IMR-90 (cell line): ENCODE measurements at regions not wholly inside any gene's neighbourhood (a gene's known extent, or its start where the extent isn't known, plus 50 kb on each side); places are given as distances from the start of the nearest gene placed in this dataset.

Source experiments
- ATAC-seq: fragments of 200-7000 bp; cut with Tn5 transposase; 2 replicates; pipeline ENCODE4 v1.9.1; 2020; ENCODE audit warnings: low read depth, mild to moderate bottlenecking, moderate library complexity
- BruUV-seq: library from RNA; stranded (reverse); fragments of 400-500 nt; replicated peaks from 2 replicates; lab custom pipeline; 2021; lab: Mats Ljungman, UMichigan
- CTCF ChIA-PET: fragments of 300-600 bp; formaldehyde crosslinking; extraction: SDS; loops from one replicate; lab custom pipeline; 2021; ENCODE audit warnings: antibody characterized with exemption; lab: Yijun Ruan, JAX
- POLR2A ChIA-PET: fragments of 300-600 bp; sonication (Branson Sonifier 250); formaldehyde crosslinking; loops from one replicate; lab custom pipeline; 2022; ENCODE audit warnings: antibody characterized with exemption; ENCODE audit not compliant: unreplicated experiment; lab: Charles Lee
- DNase-seq: peaks from one replicate; pipeline ENCODE4 v3.0.0; 2013
- H2AFZ ChIP-seq: replicated peaks from 2 replicates; pipeline ENCODE3; 2013; ENCODE audit warnings: low read length, mild to moderate bottlenecking; ENCODE audit not compliant: poor library complexity
- H2AK5ac ChIP-seq: 2 replicates; pipeline ENCODE4 v1.6.1; 2013; ENCODE audit warnings: low read depth, low read length, inconsistent platforms
- H2AK9ac ChIP-seq: replicated peaks from 2 replicates; pipeline ENCODE3; 2013; ENCODE audit warnings: mild to moderate bottlenecking, low read depth, low read length, moderate library complexity; ENCODE audit not compliant: poor library complexity
- H2BK120ac ChIP-seq: 2 replicates; pipeline ENCODE4 v1.6.1; 2013; ENCODE audit warnings: low read depth, low read length, inconsistent platforms
- H2BK15ac ChIP-seq: 3 replicates; pipeline ENCODE4 v1.6.1; 2013; ENCODE audit warnings: low read depth, low read length, inconsistent platforms
- H2BK20ac ChIP-seq: 2 replicates; pipeline ENCODE4 v1.6.1; 2013; ENCODE audit warnings: low read depth, mild to moderate bottlenecking, inconsistent platforms, low read length, moderate library complexity
- H2BK5ac ChIP-seq: 2 replicates; pipeline ENCODE4 v1.6.1; 2013; ENCODE audit warnings: mild to moderate bottlenecking, low read depth, low read length, inconsistent platforms; ENCODE audit not compliant: poor library complexity, severe bottlenecking
- H3K14ac ChIP-seq: replicated peaks from 2 replicates; pipeline ENCODE4 v1.6.1; 2013; ENCODE audit warnings: low read depth, low read length, inconsistent platforms
- H3K18ac ChIP-seq: 2 replicates; pipeline ENCODE4 v1.6.1; 2013; ENCODE audit warnings: low read depth, low read length, control low read depth
- H3K23ac ChIP-seq: 2 replicates; pipeline ENCODE4 v1.6.1; 2013; ENCODE audit warnings: low read depth, low read length, inconsistent platforms
- H3K27ac ChIP-seq: 2 replicates; pipeline ENCODE4 v1.5.1; 2013; ENCODE audit warnings: mild to moderate bottlenecking, control low read depth, low read length; ENCODE audit not compliant: insufficient read depth
- H3K27me3 ChIP-seq: 2 replicates; pipeline ENCODE4 v1.6.1; 2013; ENCODE audit warnings: low read length; ENCODE audit not compliant: control insufficient read depth, insufficient read depth
- H3K36me3 ChIP-seq: 2 replicates; pipeline ENCODE4 v1.6.1; 2013; ENCODE audit warnings: low read length, mixed read lengths; ENCODE audit not compliant: control insufficient read depth, insufficient read depth
- H3K4ac ChIP-seq: 2 replicates; pipeline ENCODE4 v1.6.1; 2013; ENCODE audit warnings: low read depth, low read length, inconsistent platforms
- H3K4me1 ChIP-seq: 2 replicates; pipeline ENCODE4 v1.6.1; 2013; ENCODE audit warnings: low read length, mixed read lengths; ENCODE audit not compliant: control insufficient read depth, insufficient read depth
- H3K4me2 ChIP-seq: 2 replicates; pipeline ENCODE4 v1.6.1; 2013; ENCODE audit warnings: low read depth, mild to moderate bottlenecking, control low read depth, low read length, moderate library complexity
- H3K4me3 ChIP-seq: 2 replicates; pipeline ENCODE4 v1.5.1; 2013; ENCODE audit warnings: low read depth, mild to moderate bottlenecking, control low read depth, low read length, moderate library complexity; ENCODE audit not compliant: insufficient read depth
- H3K56ac ChIP-seq: 2 replicates; pipeline ENCODE4 v1.6.1; 2013; ENCODE audit warnings: low read length, inconsistent platforms; ENCODE audit not compliant: insufficient read depth; ENCODE audit errors: extremely low read depth
- H3K79me1 ChIP-seq, 2 experiments: 2 replicates each; pipeline ENCODE4 v1.6.1; 2013; ENCODE audit warnings: low read length in 2 of 2, inconsistent platforms in 1 of 2, low read depth in 1 of 2
- H3K9ac ChIP-seq: 2 replicates; pipeline ENCODE4 v1.6.1; 2013; ENCODE audit warnings: low read depth, low read length, control low read depth
- H3K9me1 ChIP-seq: 2 replicates; pipeline ENCODE4 v1.6.1; 2013; ENCODE audit warnings: low read length, inconsistent platforms; ENCODE audit not compliant: insufficient read depth
- H3K9me3 ChIP-seq: 2 replicates; pipeline ENCODE4 v1.6.1; 2013; ENCODE audit warnings: low read length; ENCODE audit not compliant: control insufficient read depth, insufficient read depth
- H4K20me1 ChIP-seq: 2 replicates; pipeline ENCODE4 v1.6.1; 2013; ENCODE audit warnings: low read length, inconsistent platforms; ENCODE audit not compliant: insufficient read depth
- H4K5ac ChIP-seq: 2 replicates; pipeline ENCODE4 v1.6.1; 2013; ENCODE audit warnings: mild to moderate bottlenecking, low read depth, low read length, control low read depth
- H4K8ac ChIP-seq, 2 experiments: 2 replicates each; pipeline ENCODE4 v1.6.1; 2013; ENCODE audit warnings: low read depth in 2 of 2, low read length in 2 of 2, control low read depth in 1 of 2, inconsistent platforms in 1 of 2
- H4K91ac ChIP-seq: 2 replicates; pipeline ENCODE4 v1.6.1; 2013; ENCODE audit warnings: low read depth, low read length, inconsistent platforms; ENCODE audit not compliant: insufficient read depth
- BHLHE40 ChIP-seq: fragments of 150-350 bp; IDR thresholded peaks from 2 replicates; pipeline ENCODE4 v1.6.1; 2016; ENCODE audit warnings: mild to moderate bottlenecking, low read depth, low read length
- CEBPB ChIP-seq: IDR thresholded peaks from 2 replicates; pipeline ENCODE4 v1.6.1; 2012; ENCODE audit warnings: low read depth, low read length, improper control_type of control experiment
- CHD1 ChIP-seq: IDR thresholded peaks from 2 replicates; pipeline ENCODE4 v1.6.1; 2012; ENCODE audit warnings: low read depth, low read length, improper control_type of control experiment
- CTCF ChIP-seq: conservative IDR thresholded peaks from 2 replicates; pipeline ENCODE4 v1.5.1; 2012; ENCODE audit warnings: mild to moderate bottlenecking, low read depth, low read length, improper control_type of control experiment
- ELK1 ChIP-seq: fragments of 150-350 bp; IDR thresholded peaks from 2 replicates; pipeline ENCODE4 v1.6.1; 2016; ENCODE audit warnings: low read depth, mild to moderate bottlenecking, low read length, moderate library complexity, borderline replicate concordance
- FOS ChIP-seq: fragments of 150-350 bp; IDR thresholded peaks from 2 replicates; pipeline ENCODE4 v1.6.1; 2016; ENCODE audit warnings: low read depth, low read length
- MAFK ChIP-seq: IDR thresholded peaks from 2 replicates; pipeline ENCODE4 v1.6.1; 2012; ENCODE audit warnings: low read depth, low read length, improper control_type of control experiment
- MAZ ChIP-seq: IDR thresholded peaks from 2 replicates; pipeline ENCODE4 v1.6.1; 2012; ENCODE audit warnings: low read depth, mild to moderate bottlenecking, low read length, improper control_type of control experiment, moderate library complexity, borderline replicate concordance
- MXI1 ChIP-seq: IDR thresholded peaks from 2 replicates; pipeline ENCODE4 v1.6.1; 2012; ENCODE audit warnings: low read depth, mild to moderate bottlenecking, low read length, moderate library complexity, borderline replicate concordance
- NFE2L2 ChIP-seq: fragments of 150-350 bp; IDR thresholded peaks from 2 replicates; pipeline ENCODE4 v1.6.1; 2016; ENCODE audit warnings: low read depth, mild to moderate bottlenecking, low read length
- POLR2A ChIP-seq: IDR thresholded peaks from 2 replicates; pipeline ENCODE4 v1.6.1; 2012; ENCODE audit warnings: mild to moderate bottlenecking, low read depth, low read length
- RAD21 ChIP-seq: IDR thresholded peaks from 2 replicates; pipeline ENCODE4 v1.6.1; 2012; ENCODE audit warnings: low read length, improper control_type of control experiment
- RCOR1 ChIP-seq: IDR thresholded peaks from 2 replicates; pipeline ENCODE4 v1.6.1; 2012; ENCODE audit warnings: mild to moderate bottlenecking, low read length, improper control_type of control experiment; ENCODE audit not compliant: insufficient replicate concordance
- RFX5 ChIP-seq: IDR thresholded peaks from 2 replicates; pipeline ENCODE4 v1.8.0; 2012; ENCODE audit warnings: low read depth, mild to moderate bottlenecking, low read length, moderate library complexity
- SMC3 ChIP-seq: fragments of 150-350 bp; IDR thresholded peaks from 2 replicates; pipeline ENCODE4 v1.6.1; 2016; ENCODE audit warnings: low read depth, mild to moderate bottlenecking, antibody characterized with exemption, low read length, moderate library complexity
- USF2 ChIP-seq: fragments of 150-350 bp; IDR thresholded peaks from 2 replicates; pipeline ENCODE4 v1.6.1; 2017; ENCODE audit warnings: mild to moderate bottlenecking, antibody characterized with exemption, low read length, low read depth
- WGBS, 2 experiments: methylation state at CpG; one replicate each; pipeline versions ENCODE4 v1.1.5 to v1.1.7; 2013; ENCODE audit warnings: missing lambda C conversion rate in 2 of 2; ENCODE audit not compliant: insufficient read length in 1 of 2; ENCODE audit errors: extremely low coverage in 2 of 2; 5-methylcytosine and 5-hydroxymethylcytosine counted together
- dilution Hi-C: fragments of 300-500 bp; cut with HindIII; formaldehyde crosslinking; loops from one replicate; pipeline ENCODE4 v1.14.3; 2018; ENCODE audit warnings: low sequenced_read_pairs; ENCODE audit not compliant: unreplicated experiment
- in situ Hi-C: fragments of 300-500 bp; cut with MboI; formaldehyde crosslinking; loops from 3 replicates; pipeline ENCODE4 v1.14.3; 2019; ENCODE audit warnings: low sequenced_read_pairs, inconsistent platforms, mixed read lengths
- intact Hi-C: fragments of 100-400 bp; cut with micrococcal nuclease; formaldehyde crosslinking; loops from 2 replicates; pipeline ENCODE4 v1.10.0; 2022

GRCh38 chr18:64331419-64331818 is 182.5 kb upstream of the LINC00305 start:
- Histone ChIP-seq H3K4ac (no peak overlapping the region), H3K4me1 (no peaks in the 10 kb centered on the region), H2BK5ac (no peak overlapping the region), H3K9me3 (peaks cover 15% of the 10 kb centered on the region), H4K91ac (no peak overlapping the region), H3K23ac (no peak overlapping the region), H3K9ac (no peak overlapping the region), H2BK15ac (no peak overlapping the region), H3K9me1 (no peaks in the 10 kb centered on the region), H3K4me2 (no peak overlapping the region), H4K20me1 (no peaks in the 10 kb centered on the region), H3K14ac (no peak overlapping the region), H3K36me3 (no peaks in the 10 kb centered on the region), H3K79me1 (no peaks in the 10 kb centered on the region), H4K8ac (no peak overlapping the region), H3K27ac (no peak overlapping the region), H2AK5ac (no peak overlapping the region), H2BK20ac (no peak overlapping the region), H4K5ac (no peak overlapping the region), H3K18ac (no peak overlapping the region), H2AFZ (no peak overlapping the region), H3K27me3 (no peaks in the 10 kb centered on the region), H2BK120ac (no peak overlapping the region), H2AK9ac (no peak overlapping the region), H3K56ac (no peak overlapping the region), H3K4me3 (no peak overlapping the region)
- BruUV-seq: no TSS peak
- POLR2A ChIA-PET: no interaction called here
- DNase-seq (no peak), ATAC-seq (no peak)
- CTCF ChIA-PET: no interaction called here
- WGBS, 2 experiments: no CpG with 5 or more reads among the region's 1 CpG
- in situ Hi-C loops (no loop called here), intact Hi-C loops (no loop called here), dilution Hi-C loops (no loop called here)
- TF ChIP-seq MXI1 (no peak), RAD21 (no peak), CHD1 (no peak), BHLHE40 (no peak), POLR2A (no peak), CTCF (no peak), RFX5 (no peak), MAFK (no peak), MAZ (no peak), FOS (no peak), CEBPB (no peak), SMC3 (no peak), RCOR1 (no peak), USF2 (no peak), ELK1 (no peak), NFE2L2 (no peak)
